HEK293 (cell line): ENCODE measurements at regions not wholly inside any gene's neighbourhood (a gene's known extent, or its start where the extent isn't known, plus 50 kb on each side); places are given as distances from the start of the nearest gene placed in this dataset.

Experiments
- CTCF ChIP-seq: fragments of 450-650 bp; formaldehyde crosslinking; IDR thresholded peaks from 2 replicates; pipeline ENCODE4 v1.5.1; 2016; ENCODE audit warnings: missing biosample characterization, missing genetic modification characterization
- ELK4 ChIP-seq: IDR thresholded peaks from 2 replicates; pipeline ENCODE4 v1.6.1; 2011; ENCODE audit warnings: mild to moderate bottlenecking, low read depth, low read length, borderline replicate concordance
- PBX3 ChIP-seq: sonication (generic); formaldehyde crosslinking; IDR thresholded peaks from 2 replicates; pipeline ENCODE4 v1.8.1; 2022; ENCODE audit warnings: mild to moderate bottlenecking, moderate library complexity, missing genetic modification reagents
- ZBTB11 ChIP-seq: fragments of 450-650 bp; formaldehyde crosslinking; conservative IDR thresholded peaks from 2 replicates; pipeline ENCODE4 v1.5.1; 2016; ENCODE audit warnings: low read depth, missing biosample characterization, missing genetic modification characterization
- ZBTB26 ChIP-seq: fragments of 450-650 bp; formaldehyde crosslinking; optimal IDR thresholded peaks from 2 replicates; pipeline ENCODE3; 2016; ENCODE audit warnings: missing biosample characterization, mild to moderate bottlenecking, missing genetic modification characterization
- ZNF24 ChIP-seq: fragments of 450-650 bp; formaldehyde crosslinking; IDR thresholded peaks from 2 replicates; pipeline ENCODE4 v1.5.1; 2016; ENCODE audit warnings: missing biosample characterization, missing genetic modification characterization
- ZNF629 ChIP-seq: fragments of 450-650 bp; formaldehyde crosslinking; IDR thresholded peaks from 2 replicates; pipeline ENCODE4 v1.5.1; 2017; ENCODE audit warnings: missing biosample characterization, missing genetic modification characterization

- TF ChIP-seq ELK4: no peak
- no peak for TF ChIP-seq ZNF629
- no peak for TF ChIP-seq CTCF (tag by site-specific recombination)
- TF ChIP-seq PBX3 (CRISPR knock-in tag): no peak
- TF ChIP-seq ZNF24 (tag by site-specific recombination): no peak
- no peak for TF ChIP-seq ZBTB26 (tag by site-specific recombination)
- TF ChIP-seq ZBTB11 (tag by site-specific recombination): no peak
Observed at GRCh38 chr5:165594693-165595092, 2089.3 kb downstream of the MAT2B start.
